Spinal cord (tissue), 9 donors: ENCODE measurements at regions not wholly inside any gene's neighbourhood (a gene's known extent, or its start where the extent isn't known, plus 50 kb on each side); places are given as distances from the start of the nearest gene placed in this dataset.
"Not testable (repeated sequence)": the region's sequence is repeated elsewhere in the genome, so short reads cannot be mapped to it uniquely, and the experiment has no call there.

Experiments used
- DNase-seq, 6 donors: peaks; one replicate each; pipeline versions ENCODE4 v3.0.0 to v3.0.0-alpha.2; 2013 to 2015; ENCODE audit warnings: low spot score in 6 of 6, low read depth in 4 of 6
- H3K27ac ChIP-seq: one replicate; pipeline ENCODE4 v1.5.1; 2013; ENCODE audit warnings: low read depth, low read length, control low read depth
- H3K27me3 ChIP-seq: one replicate; pipeline ENCODE4 v1.6.1; 2013; ENCODE audit warnings: low read length; ENCODE audit not compliant: control insufficient read depth, insufficient read depth
- H3K36me3 ChIP-seq: one replicate; pipeline ENCODE4 v1.6.1; 2013; ENCODE audit warnings: low read length; ENCODE audit not compliant: control insufficient read depth, insufficient read depth
- H3K4me1 ChIP-seq: one replicate; pipeline ENCODE4 v1.6.1; 2013; ENCODE audit warnings: low read length; ENCODE audit not compliant: control insufficient read depth, insufficient read depth
- H3K4me3 ChIP-seq: one replicate; pipeline ENCODE4 v1.5.1; 2013; ENCODE audit warnings: low read depth, low read length, control low read depth
- H3K9me3 ChIP-seq: one replicate; pipeline ENCODE4 v1.6.1; 2013; ENCODE audit warnings: low read length; ENCODE audit not compliant: control insufficient read depth, insufficient read depth
- WGBS: methylation state at CpG from one replicate; pipeline ENCODE4 v1.1.5; 2013; ENCODE audit warnings: missing lambda C conversion rate; ENCODE audit not compliant: insufficient coverage; 5-methylcytosine and 5-hydroxymethylcytosine counted together
- donor health status: healthy.

DNA sequence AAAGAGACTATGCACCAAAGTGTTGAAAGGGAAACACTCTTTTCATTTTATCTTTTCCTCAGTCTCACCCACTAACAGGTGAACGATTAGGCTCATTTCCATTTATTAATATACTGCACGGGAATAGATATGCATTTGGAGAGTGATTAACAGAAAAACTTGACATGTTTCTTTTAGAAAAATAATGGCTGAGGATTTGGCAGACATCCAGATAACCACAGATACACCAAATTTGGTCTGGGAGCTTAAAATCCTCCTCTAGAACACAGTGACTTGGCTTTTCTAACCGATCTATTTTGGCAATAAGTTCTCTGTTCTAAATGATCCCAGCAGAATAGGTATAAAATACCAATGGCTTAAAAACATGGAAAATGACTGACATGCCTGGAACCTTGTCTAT lies 459.3 kb upstream of the SGO1 start:
- Histone ChIP-seq H3K4me1 (no peaks in the 10 kb centered on the region), H3K4me3 (no peak overlapping the region), H3K9me3 (no peaks in the 10 kb centered on the region), H3K36me3 (no peaks in the 10 kb centered on the region), H3K27me3 (no peaks in the 10 kb centered on the region), H3K27ac (no peak overlapping the region)
- WGBS, result no CpG with 5 or more reads among the region's 3 CpGs
- DNase-seq, result peak in 1 of 6 donors; percentile 21

DNA sequence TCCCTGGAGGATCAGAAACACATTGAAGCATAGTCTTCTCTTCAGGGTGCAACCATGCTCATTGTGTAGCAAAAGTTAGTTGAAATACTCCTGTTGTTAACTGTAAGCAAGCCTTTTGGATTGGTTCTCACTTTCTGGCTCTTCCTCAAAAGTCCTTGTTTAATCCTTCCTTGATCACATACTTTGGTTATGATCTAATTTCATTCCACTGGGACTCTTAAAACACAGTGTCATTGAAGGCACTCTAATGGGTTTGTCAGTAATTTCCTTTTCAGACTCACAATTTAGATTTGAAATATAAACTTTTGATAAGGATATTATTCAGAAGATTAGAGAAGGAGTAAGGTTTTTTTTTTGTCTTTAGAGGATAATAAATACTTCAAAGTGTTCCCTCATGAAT lies 451.7 kb upstream of the SGO1 start:
- H3K4me1 ChIP-seq, result no peaks in the 10 kb centered on the region
- H3K27ac ChIP-seq, result no peak overlapping the region
- no peak for DNase-seq
- H3K4me3 ChIP-seq, result no peak overlapping the region
- H3K9me3 ChIP-seq, result no peaks in the 10 kb centered on the region
- no peaks in the 10 kb centered on the region for H3K36me3 ChIP-seq
- no peaks in the 10 kb centered on the region for H3K27me3 ChIP-seq

DNA sequence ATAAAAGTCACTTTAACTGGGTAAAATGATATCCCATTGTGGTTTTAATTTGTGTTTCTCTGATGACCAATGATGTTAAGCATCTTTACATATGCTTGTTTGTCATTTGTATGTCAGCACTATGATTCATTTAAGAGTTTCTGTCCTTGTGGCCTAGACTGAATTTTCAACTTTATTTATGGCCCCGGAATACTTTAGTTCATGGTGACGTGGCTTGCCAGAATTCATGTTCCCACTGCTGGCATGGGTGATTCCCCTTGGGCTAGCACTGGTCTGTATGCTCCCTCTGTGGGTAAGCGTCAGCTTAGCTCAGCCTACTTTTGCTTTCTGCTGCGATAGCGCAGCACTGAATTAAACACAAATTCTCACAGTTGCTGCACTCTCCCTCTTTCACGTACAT lies 436.3 kb upstream of the SGO1 start:
- no peaks in the 10 kb centered on the region for H3K4me1 ChIP-seq
- WGBS, result 89% methylated on average over 2 of the region's 6 CpGs
- H3K4me3 ChIP-seq, result no peak overlapping the region
- peaks cover 6% of the 10 kb centered on the region for H3K9me3 ChIP-seq
- no peak overlapping the region for H3K27ac ChIP-seq
- no peak for DNase-seq
- no peaks in the 10 kb centered on the region for H3K27me3 ChIP-seq
- no peaks in the 10 kb centered on the region for H3K36me3 ChIP-seq

DNA sequence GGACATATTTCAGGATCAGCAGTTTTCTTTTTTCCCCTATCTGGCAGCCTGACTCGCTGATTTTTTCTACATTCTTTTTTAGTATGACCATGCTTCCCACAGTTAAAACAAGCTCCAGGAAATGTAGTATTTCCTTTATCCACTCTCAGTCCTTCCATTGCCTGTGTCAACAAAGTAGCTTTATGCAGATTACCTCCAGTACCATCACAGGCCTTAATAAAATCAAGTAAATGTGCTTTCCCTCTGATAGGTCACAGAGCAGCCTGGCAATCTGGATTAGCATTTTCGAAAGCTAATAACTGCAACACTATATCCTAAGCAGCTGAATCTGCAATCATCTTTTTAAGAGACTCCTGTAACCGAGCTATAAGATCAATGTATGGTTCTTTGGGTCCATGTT lies 432.6 kb upstream of the SGO1 start:
- DNase-seq, result peak in 1 of 6 donors; percentile 6
- not testable (repeated sequence) for H3K36me3 ChIP-seq, H3K27ac ChIP-seq, H3K4me1 ChIP-seq, H3K4me3 ChIP-seq, H3K9me3 ChIP-seq, H3K27me3 ChIP-seq
- WGBS, result 25% methylated on average over 1 of the region's 3 CpGs

DNA sequence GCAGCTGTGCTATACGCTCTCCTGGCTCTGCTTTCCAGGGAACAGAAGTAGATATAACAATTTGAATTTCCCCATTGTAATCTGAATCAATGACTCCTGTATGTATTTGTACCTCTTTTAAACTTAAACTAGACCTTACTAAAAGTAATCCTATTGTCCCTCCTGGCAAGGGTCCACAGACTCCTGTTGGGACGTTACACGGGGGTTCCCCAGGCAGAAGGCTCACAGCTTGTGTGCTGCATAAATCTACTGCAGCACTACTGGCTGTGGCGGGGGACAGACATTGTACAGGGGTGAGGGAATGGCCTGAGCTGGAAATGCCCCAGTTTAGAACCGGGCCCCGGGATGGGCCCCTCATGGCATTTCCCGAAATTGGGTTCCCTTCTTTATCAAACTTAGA lies 432.2 kb upstream of the SGO1 start:
- not testable (repeated sequence) for H3K36me3 ChIP-seq, H3K4me3 ChIP-seq, H3K27me3 ChIP-seq, H3K9me3 ChIP-seq, H3K4me1 ChIP-seq, H3K27ac ChIP-seq
- peak in 2 of 6 donors; percentile 7 to 13 for DNase-seq
- 43% methylated on average over 6 of the region's 7 CpGs for WGBS

DNA sequence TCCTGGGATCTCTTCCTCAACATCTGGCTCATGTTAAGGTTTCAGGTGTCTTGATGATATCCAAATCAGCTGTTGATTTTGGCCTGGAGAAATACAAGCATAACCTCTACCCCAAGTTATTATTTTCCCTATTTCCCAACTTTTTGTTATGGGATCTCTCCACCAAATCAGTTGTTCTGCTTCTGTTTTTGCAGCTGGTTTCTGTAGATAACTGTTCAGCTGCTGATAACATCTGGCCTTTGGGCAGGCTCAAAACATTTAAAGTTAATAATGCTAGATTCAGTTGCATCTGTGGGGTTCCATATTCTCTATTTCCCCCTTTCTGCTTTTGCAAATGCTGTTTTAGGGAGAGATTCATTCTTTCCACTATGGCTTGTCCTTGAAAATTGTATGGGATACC lies 430.0 kb upstream of the SGO1 start:
- DNase-seq, H3K36me3 ChIP-seq, H3K4me1 ChIP-seq, H3K27ac ChIP-seq, H3K27me3 ChIP-seq, H3K4me3 ChIP-seq, H3K9me3 ChIP-seq: not testable (repeated sequence)

DNA sequence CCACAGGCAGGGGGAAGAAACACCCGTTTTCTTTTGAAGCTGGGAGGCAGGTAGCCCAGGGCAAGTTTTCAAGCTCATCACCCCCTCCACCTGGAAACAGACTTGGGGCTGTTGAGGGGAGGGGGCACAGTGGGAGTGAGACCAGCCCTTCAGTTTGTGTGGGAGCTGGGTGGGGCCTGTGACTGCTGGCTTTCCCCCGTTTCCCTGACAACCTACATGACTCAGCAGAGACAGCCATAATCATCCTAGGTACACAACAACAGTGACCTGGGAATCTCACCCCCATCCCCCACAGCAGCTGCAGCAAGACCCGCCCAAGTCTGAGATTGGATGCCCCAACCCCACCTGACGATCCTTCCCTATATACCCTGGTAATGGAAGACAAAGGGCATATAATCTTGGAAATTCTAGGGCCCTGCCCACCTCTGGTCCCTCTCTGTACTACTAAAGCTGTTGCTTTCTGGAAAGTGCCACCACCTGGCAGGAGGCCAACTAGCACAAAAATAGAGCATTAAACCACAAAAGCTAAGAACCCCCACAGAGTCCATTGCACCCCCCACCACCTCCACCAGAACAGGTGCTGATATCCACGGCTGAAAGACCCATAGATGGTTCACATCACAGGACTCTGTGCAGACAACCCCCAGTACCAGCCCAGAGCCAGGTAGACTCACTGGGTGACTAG lies 422.2 kb upstream of the SGO1 start:
- Histone ChIP-seq H3K27me3 (no peaks in the 10 kb centered on the region), H3K36me3 (no peaks in the 10 kb centered on the region), H3K4me3 (no peak overlapping the region), H3K27ac (no peak overlapping the region), H3K4me1 (no peaks in the 10 kb centered on the region), H3K9me3 (peaks cover 4% of the 10 kb centered on the region)
- WGBS, result 100% methylated on average over 3 of the region's 5 CpGs
- DNase-seq, result no peak

DNA sequence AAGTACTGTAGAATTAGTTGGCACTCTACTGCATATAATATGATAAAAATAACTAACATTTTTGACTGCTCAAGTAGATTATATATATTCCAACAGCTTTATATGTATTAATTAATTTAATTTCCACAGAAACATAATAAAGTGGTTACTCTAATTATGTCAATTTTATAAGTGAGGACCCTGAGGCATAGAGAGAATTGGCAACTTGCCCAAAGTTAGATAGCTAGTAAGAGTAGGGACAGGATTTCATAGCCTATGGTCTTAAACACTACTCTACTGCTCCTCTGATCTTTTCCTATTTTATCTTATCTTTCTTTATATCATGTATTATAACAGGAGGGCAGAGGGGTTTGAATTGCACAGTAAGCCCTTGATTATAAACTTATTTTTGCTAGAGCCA lies 418.7 kb upstream of the SGO1 start:
- Histone ChIP-seq H3K27ac (no peak overlapping the region), H3K27me3 (no peaks in the 10 kb centered on the region), H3K9me3 (peaks cover 3% of the 10 kb centered on the region), H3K4me1 (no peaks in the 10 kb centered on the region), H3K36me3 (no peaks in the 10 kb centered on the region), H3K4me3 (no peak overlapping the region)
- peak in 2 of 6 donors; percentile 3 to 55 for DNase-seq

DNA sequence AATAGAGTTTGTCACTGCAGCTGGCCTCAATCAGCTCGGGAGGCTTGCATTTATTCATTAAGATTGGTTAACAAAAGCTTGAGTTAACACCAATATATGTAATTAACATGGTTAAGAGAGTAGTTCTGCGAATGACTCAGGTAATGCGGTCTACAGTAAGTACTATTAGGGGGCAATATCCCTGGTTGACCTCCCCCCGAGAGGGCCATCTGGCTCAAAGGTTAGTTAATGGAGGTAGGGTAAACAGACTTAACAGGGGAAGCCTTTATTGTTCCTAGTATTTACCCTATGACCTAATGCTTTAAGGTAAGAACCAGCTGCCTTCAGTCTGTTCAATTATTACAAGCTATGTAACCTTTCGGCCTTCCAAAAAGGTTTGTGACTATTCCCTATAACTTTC lies 403.3 kb upstream of the SGO1 start:
- Histone ChIP-seq H3K4me3 (no peak overlapping the region), H3K27me3 (no peaks in the 10 kb centered on the region), H3K9me3 (no peaks in the 10 kb centered on the region), H3K36me3 (no peaks in the 10 kb centered on the region), H3K27ac (no peak overlapping the region), H3K4me1 (no peaks in the 10 kb centered on the region)
- DNase-seq, result no peak
- WGBS, result no CpG with 5 or more reads among the region's 5 CpGs

DNA sequence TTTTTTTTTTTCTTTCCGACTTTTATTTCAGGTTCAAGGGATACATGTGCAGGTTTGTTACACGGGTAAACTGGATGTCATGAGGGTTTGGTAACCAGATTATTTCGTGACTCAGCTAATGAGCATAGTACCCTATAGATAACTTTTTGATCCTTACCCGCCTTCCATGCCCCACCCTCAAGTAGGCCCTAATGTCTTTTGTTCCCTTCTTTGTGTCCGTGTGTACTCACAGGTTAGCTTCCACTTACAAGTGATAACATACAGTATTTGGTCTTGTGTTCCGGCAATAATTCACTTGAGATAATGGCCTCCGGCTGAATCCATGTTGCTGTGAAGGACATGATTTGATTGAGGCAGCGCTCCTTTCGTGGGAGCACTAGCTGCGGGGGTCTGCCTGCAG lies 402.8 kb upstream of the SGO1 start:
- no peaks in the 10 kb centered on the region for H3K27me3 ChIP-seq
- H3K27ac ChIP-seq, result no peak overlapping the region
- H3K36me3 ChIP-seq, result no peaks in the 10 kb centered on the region
- no peak overlapping the region for H3K4me3 ChIP-seq
- no peak for DNase-seq
- 89% methylated on average over 9 of the region's 10 CpGs for WGBS
- H3K4me1 ChIP-seq, result no peaks in the 10 kb centered on the region
- no peaks in the 10 kb centered on the region for H3K9me3 ChIP-seq
